Vagina (tissue), 2 donors: ENCODE measurements at regions not wholly inside any gene's neighbourhood (a gene's known extent, or its start where the extent isn't known, plus 50 kb on each side); places are given as distances from the start of the nearest gene placed in this dataset.

Source experiments
- POLR2AphosphoS5 ChIP-seq, 2 donors: sonication (generic); formaldehyde crosslinking; IDR thresholded peaks; one replicate each; pipeline ENCODE4 v1.9.0; 2017; ENCODE audit warnings: antibody characterized with exemption in 2 of 2, mild to moderate bottlenecking in 2 of 2, low read depth in 1 of 2; ENCODE audit not compliant: insufficient read depth in 1 of 2
- TF ChIP-seq, protein P1 (sequence below), 3 experiments: fragments of 450-650 bp in 2 of 3; fragments of 200-600 bp in 1 of 3; sonication (generic) in 1 of 3; IDR thresholded peaks; one replicate each; pipeline ENCODE4 v1.5.1; 2017 to 2019; ENCODE audit warnings: antibody characterized with exemption in 3 of 3, mild to moderate bottlenecking in 2 of 3, moderate library complexity in 2 of 3

DNA sequence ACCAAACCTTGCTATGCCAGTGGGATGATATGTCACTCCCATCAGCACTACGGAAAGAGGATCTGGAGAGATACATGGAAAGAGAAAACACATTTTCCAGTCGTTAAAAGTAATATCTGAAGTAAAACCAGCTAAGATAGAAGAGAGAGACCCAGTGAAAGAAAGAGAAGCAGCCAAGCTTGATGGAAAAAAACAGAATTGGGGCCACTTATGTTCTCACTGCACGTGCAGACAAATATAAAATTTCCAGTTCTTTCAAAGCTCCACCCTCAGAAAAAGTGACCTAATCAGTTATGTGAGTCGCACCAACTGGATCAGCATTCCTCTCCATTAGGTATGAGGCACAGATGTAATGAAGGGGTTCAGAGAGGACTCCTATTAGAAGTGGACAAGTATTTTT lies 266.1 kb downstream of the MTERF1 start:
- TF ChIP-seq, protein P1, sequence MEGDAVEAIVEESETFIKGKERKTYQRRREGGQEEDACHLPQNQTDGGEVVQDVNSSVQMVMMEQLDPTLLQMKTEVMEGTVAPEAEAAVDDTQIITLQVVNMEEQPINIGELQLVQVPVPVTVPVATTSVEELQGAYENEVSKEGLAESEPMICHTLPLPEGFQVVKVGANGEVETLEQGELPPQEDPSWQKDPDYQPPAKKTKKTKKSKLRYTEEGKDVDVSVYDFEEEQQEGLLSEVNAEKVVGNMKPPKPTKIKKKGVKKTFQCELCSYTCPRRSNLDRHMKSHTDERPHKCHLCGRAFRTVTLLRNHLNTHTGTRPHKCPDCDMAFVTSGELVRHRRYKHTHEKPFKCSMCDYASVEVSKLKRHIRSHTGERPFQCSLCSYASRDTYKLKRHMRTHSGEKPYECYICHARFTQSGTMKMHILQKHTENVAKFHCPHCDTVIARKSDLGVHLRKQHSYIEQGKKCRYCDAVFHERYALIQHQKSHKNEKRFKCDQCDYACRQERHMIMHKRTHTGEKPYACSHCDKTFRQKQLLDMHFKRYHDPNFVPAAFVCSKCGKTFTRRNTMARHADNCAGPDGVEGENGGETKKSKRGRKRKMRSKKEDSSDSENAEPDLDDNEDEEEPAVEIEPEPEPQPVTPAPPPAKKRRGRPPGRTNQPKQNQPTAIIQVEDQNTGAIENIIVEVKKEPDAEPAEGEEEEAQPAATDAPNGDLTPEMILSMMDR (IDR thresholded peaks at IDR 0.05) = no peak
- no peak for TF ChIP-seq POLR2AphosphoS5 (IDR thresholded peaks at IDR 0.05; ENCODE audit: insufficient read depth in 1 of 2, low read depth in 1 of 2)
